Stimulated activated CD8-positive, alpha-beta memory T cell treated with anti-CD3 and anti-CD28 coated beads, Interleukin-12 subunit alpha, Interleukin-12 subunit beta, amount 100 ng/mL, for 1 hour (primary cell): ENCODE measurements at regions not wholly inside any gene's neighbourhood (a gene's known extent, or its start where the extent isn't known, plus 50 kb on each side); places are given as distances from the start of the nearest gene placed in this dataset.

Source experiments
- DNase-seq: peaks from one replicate; pipeline ENCODE4 v3.0.0-alpha.2; 2020; ENCODE audit warnings: low read depth

- DNase-seq = no peak
Observed at GRCh38 chr2:145638675-145639074, 1118.8 kb upstream of the ZEB2 start.

GRCh38 chr2:145635706-145636427 is 1115.9 kb upstream of the ZEB2 start:
- no peak for DNase-seq

GRCh38 chr2:145631561-145631960 is 1111.6 kb upstream of the ZEB2 start:
- no peak for DNase-seq

- no peak for DNase-seq
Observed at GRCh38 chr2:145626301-145626700, 1106.4 kb upstream of the ZEB2 start.

GRCh38 chr2:145625111-145625510 is 1105.2 kb upstream of the ZEB2 start:
- DNase-seq = no peak

- no peak for DNase-seq
Observed at GRCh38 chr2:145623136-145623535, 1103.2 kb upstream of the ZEB2 start.

- no peak for DNase-seq
Observed at GRCh38 chr2:145622285-145622684, 1102.4 kb upstream of the ZEB2 start.

- DNase-seq = no peak
Observed at GRCh38 chr2:145617906-145618305, 1098.0 kb upstream of the ZEB2 start.

GRCh38 chr2:145617420-145617819 is 1097.5 kb upstream of the ZEB2 start:
- DNase-seq = no peak

GRCh38 chr2:145615626-145616025 is 1095.7 kb upstream of the ZEB2 start:
- no peak for DNase-seq

GRCh38 chr2:145609951-145610350 is 1090.0 kb upstream of the ZEB2 start:
- no peak for DNase-seq

- DNase-seq = no peak
Observed at GRCh38 chr2:145601361-145601925, 1081.5 kb upstream of the ZEB2 start.

- no peak for DNase-seq
Observed at GRCh38 chr2:145600811-145601210, 1080.9 kb upstream of the ZEB2 start.

GRCh38 chr2:145599756-145600155 is 1079.8 kb upstream of the ZEB2 start:
- DNase-seq = no peak

- DNase-seq = no peak
Observed at GRCh38 chr2:145598434-145598833, 1078.5 kb upstream of the ZEB2 start.

GRCh38 chr2:145597809-145598208 is 1077.9 kb upstream of the ZEB2 start:
- DNase-seq = no peak

- no peak for DNase-seq
Observed at GRCh38 chr2:145597006-145597405, 1077.1 kb upstream of the ZEB2 start.

- no peak for DNase-seq
Observed at GRCh38 chr2:145596416-145596815, 1076.5 kb upstream of the ZEB2 start.

- no peak for DNase-seq
Observed at GRCh38 chr2:145595296-145595695, 1075.4 kb upstream of the ZEB2 start.

GRCh38 chr2:145593991-145594614 is 1074.2 kb upstream of the ZEB2 start:
- DNase-seq = no peak

- DNase-seq = no peak
Observed at GRCh38 chr2:145593280-145593679, 1073.4 kb upstream of the ZEB2 start.

- DNase-seq = no peak
Observed at GRCh38 chr2:145592361-145592760, 1072.4 kb upstream of the ZEB2 start.

GRCh38 chr2:145591109-145591809 is 1071.3 kb upstream of the ZEB2 start:
- no peak for DNase-seq
